ENCODE measurements at regions not wholly inside any gene's neighbourhood (a gene's known extent, or its start where the extent isn't known, plus 50 kb on each side); places are given as distances from the start of the nearest gene placed in this dataset.

DNA sequence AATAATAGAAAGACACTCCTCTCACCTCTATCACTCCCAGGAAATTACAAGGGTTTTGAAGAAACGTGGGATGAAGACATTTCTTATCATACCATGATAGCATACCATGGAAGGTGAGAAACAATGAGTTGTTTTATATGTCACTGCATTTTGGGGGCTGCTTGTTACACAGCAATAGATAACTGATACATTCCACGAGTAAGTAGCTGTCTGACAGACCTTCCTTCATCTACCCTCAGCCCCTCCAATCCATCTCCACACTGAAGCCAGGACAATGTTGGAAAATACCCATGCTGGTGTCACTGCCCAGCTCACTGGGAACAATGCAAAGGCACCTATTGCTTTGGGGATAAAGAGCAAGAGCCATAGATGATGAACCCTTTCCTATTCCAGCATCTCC is 68.9 kb upstream of the USP29 start:
- Histone ChIP-seq H3K4me1 (ENCODE audit: control insufficient read depth, low read length) (no peaks in the 10 kb centered on the region), H3F3A (ENCODE audit: control insufficient read depth, insufficient read depth) (no peaks in the 10 kb centered on the region), H3K4me3 (ENCODE audit: low read length) (no peak overlapping the region), H3K36me3 (ENCODE audit: control insufficient read depth, low read length) (no peaks in the 10 kb centered on the region), H3K9me3 (ENCODE audit: control insufficient read depth, insufficient read depth, low read length) (peaks cover 4% of the 10 kb centered on the region; the same call in 1 of the 2 replicates), H3K79me2 (ENCODE audit: control insufficient read depth, low read length) (no peaks in the 10 kb centered on the region), H3K4me2 (ENCODE audit: low read length) (no peak overlapping the region), H4K20me1 (ENCODE audit: control insufficient read depth, insufficient read depth, low read depth, low read length) (no peaks in the 10 kb centered on the region), H3K27me3 (ENCODE audit: control insufficient read depth, low read length) (no peaks in the 10 kb centered on the region), H3K27ac (ENCODE audit: low read depth, low read length) (no peak overlapping the region), H3K9me2 (replicated peaks; ENCODE audit: control insufficient read depth, low read length) (no peaks in the 10 kb centered on the region)
- no peak for TF ChIP-seq EZH2phosphoT487 (IDR thresholded peaks at IDR 0.05; ENCODE audit: borderline replicate concordance, low read length)
- TF ChIP-seq, protein P1, sequence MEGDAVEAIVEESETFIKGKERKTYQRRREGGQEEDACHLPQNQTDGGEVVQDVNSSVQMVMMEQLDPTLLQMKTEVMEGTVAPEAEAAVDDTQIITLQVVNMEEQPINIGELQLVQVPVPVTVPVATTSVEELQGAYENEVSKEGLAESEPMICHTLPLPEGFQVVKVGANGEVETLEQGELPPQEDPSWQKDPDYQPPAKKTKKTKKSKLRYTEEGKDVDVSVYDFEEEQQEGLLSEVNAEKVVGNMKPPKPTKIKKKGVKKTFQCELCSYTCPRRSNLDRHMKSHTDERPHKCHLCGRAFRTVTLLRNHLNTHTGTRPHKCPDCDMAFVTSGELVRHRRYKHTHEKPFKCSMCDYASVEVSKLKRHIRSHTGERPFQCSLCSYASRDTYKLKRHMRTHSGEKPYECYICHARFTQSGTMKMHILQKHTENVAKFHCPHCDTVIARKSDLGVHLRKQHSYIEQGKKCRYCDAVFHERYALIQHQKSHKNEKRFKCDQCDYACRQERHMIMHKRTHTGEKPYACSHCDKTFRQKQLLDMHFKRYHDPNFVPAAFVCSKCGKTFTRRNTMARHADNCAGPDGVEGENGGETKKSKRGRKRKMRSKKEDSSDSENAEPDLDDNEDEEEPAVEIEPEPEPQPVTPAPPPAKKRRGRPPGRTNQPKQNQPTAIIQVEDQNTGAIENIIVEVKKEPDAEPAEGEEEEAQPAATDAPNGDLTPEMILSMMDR (IDR thresholded peaks at IDR 0.05; ENCODE audit: low read depth, low read length, poor library complexity, severe bottlenecking), result no peak

GRCh38 chr19:57052081-57052480 is 67.7 kb upstream of the USP29 start:
- Histone ChIP-seq H3K27ac (ENCODE audit: low read depth, low read length) (no peak overlapping the region), H3K9me3 (ENCODE audit: control insufficient read depth, insufficient read depth, low read length) (peaks cover 7% of the 10 kb centered on the region; the same call in 1 of the 2 replicates), H3K4me1 (ENCODE audit: control insufficient read depth, low read length) (no peaks in the 10 kb centered on the region), H4K20me1 (ENCODE audit: control insufficient read depth, insufficient read depth, low read depth, low read length) (no peaks in the 10 kb centered on the region), H3K9me2 (replicated peaks; ENCODE audit: control insufficient read depth, low read length) (no peaks in the 10 kb centered on the region), H3K27me3 (ENCODE audit: control insufficient read depth, low read length) (no peaks in the 10 kb centered on the region), H3F3A (ENCODE audit: control insufficient read depth, insufficient read depth) (no peaks in the 10 kb centered on the region), H3K4me3 (ENCODE audit: low read length) (no peak overlapping the region), H3K4me2 (ENCODE audit: low read length) (no peak overlapping the region), H3K36me3 (ENCODE audit: control insufficient read depth, low read length) (no peaks in the 10 kb centered on the region), H3K79me2 (ENCODE audit: control insufficient read depth, low read length) (no peaks in the 10 kb centered on the region)
- no peak for TF ChIP-seq EZH2phosphoT487 (IDR thresholded peaks at IDR 0.05; ENCODE audit: borderline replicate concordance, low read length)
- TF ChIP-seq, protein P1 (IDR thresholded peaks at IDR 0.05; ENCODE audit: low read depth, low read length, poor library complexity, severe bottlenecking), result no peak

DNA sequence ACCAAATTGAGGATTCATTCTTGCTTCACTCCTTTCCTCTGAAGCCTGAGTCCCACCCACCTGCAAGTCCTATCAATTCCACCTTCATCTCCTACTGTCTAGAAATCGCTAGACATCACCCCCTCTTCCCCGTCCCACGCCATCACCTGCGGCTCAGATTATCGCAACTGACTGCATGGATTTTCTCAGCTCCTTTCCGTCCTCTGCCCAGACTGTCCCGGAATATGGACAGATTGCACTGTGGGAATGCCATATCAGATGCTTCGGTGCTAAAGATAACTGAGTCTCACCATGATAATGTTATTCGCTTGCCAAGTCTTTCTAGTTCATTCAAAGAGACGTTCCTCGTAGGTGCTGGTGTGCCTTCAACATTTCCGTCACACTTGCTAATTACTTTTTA is 66.4 kb upstream of the USP29 start:
- H3K27me3 ChIP-seq (ENCODE audit: control insufficient read depth, low read length), result no peaks in the 10 kb centered on the region
- H3K4me3 ChIP-seq (ENCODE audit: low read length), result no peak overlapping the region
- no peaks in the 10 kb centered on the region for H3F3A ChIP-seq (ENCODE audit: control insufficient read depth, insufficient read depth)
- H3K4me1 ChIP-seq (ENCODE audit: control insufficient read depth, low read length), result no peaks in the 10 kb centered on the region
- no peaks in the 10 kb centered on the region for H3K79me2 ChIP-seq (ENCODE audit: control insufficient read depth, low read length)
- no peaks in the 10 kb centered on the region for H4K20me1 ChIP-seq (ENCODE audit: control insufficient read depth, insufficient read depth, low read depth, low read length)
- no peak overlapping the region for H3K27ac ChIP-seq (ENCODE audit: low read depth, low read length)
- H3K36me3 ChIP-seq (ENCODE audit: control insufficient read depth, low read length), result no peaks in the 10 kb centered on the region
- no peaks in the 10 kb centered on the region for H3K9me2 ChIP-seq (replicated peaks; ENCODE audit: control insufficient read depth, low read length)
- TF ChIP-seq, protein P1 (IDR thresholded peaks at IDR 0.05; ENCODE audit: low read depth, low read length, poor library complexity, severe bottlenecking), result no peak
- TF ChIP-seq EZH2phosphoT487 (IDR thresholded peaks at IDR 0.05; ENCODE audit: borderline replicate concordance, low read length), result no peak
- no peak overlapping the region for H3K4me2 ChIP-seq (ENCODE audit: low read length)
- H3K9me3 ChIP-seq (ENCODE audit: control insufficient read depth, insufficient read depth, low read length), result peaks cover 17% of the 10 kb centered on the region; the same call in 1 of the 2 replicates
